ENCODE measurements at regions not wholly inside any gene's neighbourhood (a gene's known extent, or its start where the extent isn't known, plus 50 kb on each side); places are given as distances from the start of the nearest gene placed in this dataset.

DNA sequence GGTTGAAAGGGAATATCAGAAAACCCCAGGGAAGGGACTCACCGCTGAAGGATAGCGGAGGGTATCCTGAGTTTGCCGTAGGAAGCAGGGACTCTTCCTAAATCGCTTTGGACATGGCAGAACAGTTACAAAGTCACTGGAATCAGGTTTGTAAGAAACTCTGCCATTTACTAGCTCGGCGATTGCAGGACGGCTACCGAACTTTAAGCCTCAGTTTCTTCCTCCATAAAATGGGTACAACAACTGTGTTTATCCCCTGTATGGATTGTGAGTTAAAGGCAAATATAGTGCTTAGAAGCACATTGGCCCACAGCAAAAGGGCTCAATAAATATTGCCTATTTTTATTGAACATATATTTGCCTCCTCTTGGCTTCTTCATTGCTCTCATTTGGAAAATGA lies 90.6 kb downstream of the MAF start:
- H3K27ac Mint-ChIP-seq (ENCODE audit: unreplicated experiment): no peak overlapping the region
- peaks cover 4% of the 10 kb centered on the region for H3K9me3 Mint-ChIP-seq (ENCODE audit: unreplicated experiment)
- no peak for FAIRE-seq

DNA sequence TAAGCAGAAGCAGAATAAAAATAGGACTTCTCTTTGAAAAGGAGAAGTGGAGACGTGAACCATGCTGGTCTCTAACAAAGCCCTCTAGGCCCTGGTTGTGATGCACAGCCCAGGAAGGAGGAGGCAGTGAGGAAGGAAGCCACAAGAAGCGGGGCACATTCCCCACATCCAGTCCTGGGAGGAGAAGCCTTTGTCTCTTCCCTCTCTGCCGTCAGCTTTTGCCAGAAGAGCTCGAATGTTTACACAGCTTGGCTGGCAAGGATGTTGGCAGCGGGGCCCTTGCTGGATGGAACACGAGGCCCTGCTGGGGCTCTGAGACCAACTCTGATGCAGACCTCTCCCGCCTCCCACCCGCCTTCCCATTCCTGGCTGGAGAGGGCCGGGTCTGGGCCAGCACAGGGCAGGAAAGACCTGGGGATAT lies 91.3 kb downstream of the MAF start:
- FAIRE-seq (no peak), DNase-seq (ENCODE audit: low read depth) (no peak)
- Mint-ChIP-seq H3K9me3 (ENCODE audit: unreplicated experiment) (peaks cover 4% of the 10 kb centered on the region), H3K4me3 (ENCODE audit: unreplicated experiment) (no peak overlapping the region), H3K36me3 (ENCODE audit: low read depth, unreplicated experiment) (no peaks in the 10 kb centered on the region), H3K27ac (ENCODE audit: unreplicated experiment) (no peak overlapping the region), H3K27me3 (ENCODE audit: low read depth, unreplicated experiment) (peaks cover 12% of the 10 kb centered on the region), H3K4me1 (ENCODE audit: low read depth, unreplicated experiment) (no peaks in the 10 kb centered on the region)
- TF ChIP-seq, protein P1, sequence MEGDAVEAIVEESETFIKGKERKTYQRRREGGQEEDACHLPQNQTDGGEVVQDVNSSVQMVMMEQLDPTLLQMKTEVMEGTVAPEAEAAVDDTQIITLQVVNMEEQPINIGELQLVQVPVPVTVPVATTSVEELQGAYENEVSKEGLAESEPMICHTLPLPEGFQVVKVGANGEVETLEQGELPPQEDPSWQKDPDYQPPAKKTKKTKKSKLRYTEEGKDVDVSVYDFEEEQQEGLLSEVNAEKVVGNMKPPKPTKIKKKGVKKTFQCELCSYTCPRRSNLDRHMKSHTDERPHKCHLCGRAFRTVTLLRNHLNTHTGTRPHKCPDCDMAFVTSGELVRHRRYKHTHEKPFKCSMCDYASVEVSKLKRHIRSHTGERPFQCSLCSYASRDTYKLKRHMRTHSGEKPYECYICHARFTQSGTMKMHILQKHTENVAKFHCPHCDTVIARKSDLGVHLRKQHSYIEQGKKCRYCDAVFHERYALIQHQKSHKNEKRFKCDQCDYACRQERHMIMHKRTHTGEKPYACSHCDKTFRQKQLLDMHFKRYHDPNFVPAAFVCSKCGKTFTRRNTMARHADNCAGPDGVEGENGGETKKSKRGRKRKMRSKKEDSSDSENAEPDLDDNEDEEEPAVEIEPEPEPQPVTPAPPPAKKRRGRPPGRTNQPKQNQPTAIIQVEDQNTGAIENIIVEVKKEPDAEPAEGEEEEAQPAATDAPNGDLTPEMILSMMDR (IDR thresholded peaks at IDR 0.05; ENCODE audit: insufficient read depth, low read depth, low read length): no peak
- no peak for TF ChIP-seq EZH2 (IDR thresholded peaks at IDR 0.05; ENCODE audit: insufficient read depth, low read length)
- Histone ChIP-seq H3K4me1 (ENCODE audit: insufficient read depth, low read length) (no peaks in the 10 kb centered on the region), H3K36me3 (ENCODE audit: insufficient read depth, low read length) (no peaks in the 10 kb centered on the region), H3K27ac (ENCODE audit: low read depth, low read length) (no peak overlapping the region), H3K4me3 (ENCODE audit: insufficient read depth, low read depth, low read length) (no peak overlapping the region), H3K27me3 (ENCODE audit: insufficient read depth, low read length) (no peaks in the 10 kb centered on the region), H2AFZ (ENCODE audit: low read depth, low read length) (no peak overlapping the region), H3K9ac (ENCODE audit: low read length) (no peak overlapping the region), H4K20me1 (ENCODE audit: insufficient read depth, low read length) (no peaks in the 10 kb centered on the region), H3K9me3 (ENCODE audit: insufficient read depth, low read depth, low read length) (no peaks in the 10 kb centered on the region), H3K79me2 (ENCODE audit: insufficient read depth, low read length) (no peaks in the 10 kb centered on the region), H3K4me2 (ENCODE audit: low read length) (no peak overlapping the region)

More for the DNA sequence above, 90.6 kb downstream of the MAF start:
- Histone ChIP-seq H3K27ac (ENCODE audit: low read depth, low read length) (no peak overlapping the region), H3K4me3 (ENCODE audit: insufficient read depth, low read depth, low read length) (no peak overlapping the region), H3K36me3 (ENCODE audit: insufficient read depth, low read length) (no peaks in the 10 kb centered on the region), H2AFZ (ENCODE audit: low read depth, low read length) (no peak overlapping the region), H3K9me3 (ENCODE audit: insufficient read depth, low read depth, low read length) (no peaks in the 10 kb centered on the region), H3K9ac (ENCODE audit: low read length) (no peak overlapping the region), H3K4me1 (ENCODE audit: insufficient read depth, low read length) (no peaks in the 10 kb centered on the region), H3K27me3 (ENCODE audit: insufficient read depth, low read length) (no peaks in the 10 kb centered on the region), H3K4me2 (ENCODE audit: low read length) (no peak overlapping the region), H4K20me1 (ENCODE audit: insufficient read depth, low read length) (no peaks in the 10 kb centered on the region), H3K79me2 (ENCODE audit: insufficient read depth, low read length) (no peaks in the 10 kb centered on the region)
- no peak for DNase-seq (ENCODE audit: low read depth)
- TF ChIP-seq, protein P1 (IDR thresholded peaks at IDR 0.05; ENCODE audit: insufficient read depth, low read depth, low read length): no peak
- no peak for TF ChIP-seq EZH2 (IDR thresholded peaks at IDR 0.05; ENCODE audit: insufficient read depth, low read length)
- H3K4me1 Mint-ChIP-seq (ENCODE audit: low read depth, unreplicated experiment): no peaks in the 10 kb centered on the region
- H3K27me3 Mint-ChIP-seq (ENCODE audit: low read depth, unreplicated experiment): peaks cover 12% of the 10 kb centered on the region
- H3K36me3 Mint-ChIP-seq (ENCODE audit: low read depth, unreplicated experiment): no peaks in the 10 kb centered on the region
- H3K4me3 Mint-ChIP-seq (ENCODE audit: unreplicated experiment): no peak overlapping the region

DNA sequence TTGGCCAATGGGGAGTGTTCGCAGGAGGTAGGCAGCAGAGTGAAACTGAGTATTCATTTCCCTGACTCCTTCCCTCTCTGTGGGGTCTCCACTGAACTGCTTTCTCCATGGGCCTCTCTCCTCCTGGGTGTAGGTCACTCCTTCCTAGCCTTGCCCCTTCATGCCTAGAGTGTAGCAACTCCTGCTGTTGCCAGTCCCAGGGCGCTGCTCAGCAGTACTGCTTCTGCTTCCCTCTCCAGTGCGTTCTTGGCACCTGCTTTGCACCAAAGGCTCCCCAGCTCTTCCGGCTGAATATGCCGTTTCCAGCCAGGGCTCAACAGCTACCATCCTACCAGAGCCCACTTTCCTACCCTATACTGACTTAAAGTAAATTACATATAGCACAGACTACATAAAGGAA lies 92.2 kb downstream of the MAF start:
- H3K9me3 Mint-ChIP-seq (ENCODE audit: unreplicated experiment): peaks cover 4% of the 10 kb centered on the region
- peaks cover 12% of the 10 kb centered on the region for H3K27me3 Mint-ChIP-seq (ENCODE audit: low read depth, unreplicated experiment)
- H3K27ac Mint-ChIP-seq (ENCODE audit: unreplicated experiment): no peak overlapping the region
- no peaks in the 10 kb centered on the region for H3K36me3 ChIP-seq (ENCODE audit: insufficient read depth, low read length)
- H3K4me1 Mint-ChIP-seq (ENCODE audit: low read depth, unreplicated experiment): no peaks in the 10 kb centered on the region
- no peak overlapping the region for H3K9ac ChIP-seq (ENCODE audit: low read length)
- DNase-seq (ENCODE audit: low read depth): no peak
- H3K4me3 ChIP-seq (ENCODE audit: insufficient read depth, low read depth, low read length): no peak overlapping the region
- no peaks in the 10 kb centered on the region for H3K79me2 ChIP-seq (ENCODE audit: insufficient read depth, low read length)
- H3K4me1 ChIP-seq (ENCODE audit: insufficient read depth, low read length): no peaks in the 10 kb centered on the region
- H3K4me3 Mint-ChIP-seq (ENCODE audit: unreplicated experiment): no peak overlapping the region
- no peaks in the 10 kb centered on the region for H3K9me3 ChIP-seq (ENCODE audit: insufficient read depth, low read depth, low read length)
- no peaks in the 10 kb centered on the region for H3K27me3 ChIP-seq (ENCODE audit: insufficient read depth, low read length)
- no peak overlapping the region for H3K4me2 ChIP-seq (ENCODE audit: low read length)
- no peak for FAIRE-seq
- H4K20me1 ChIP-seq (ENCODE audit: insufficient read depth, low read length): no peaks in the 10 kb centered on the region
- H3K27ac ChIP-seq (ENCODE audit: low read depth, low read length): no peak overlapping the region
- no peak overlapping the region for H2AFZ ChIP-seq (ENCODE audit: low read depth, low read length)
- H3K36me3 Mint-ChIP-seq (ENCODE audit: low read depth, unreplicated experiment): no peaks in the 10 kb centered on the region
- TF ChIP-seq EZH2 (IDR thresholded peaks at IDR 0.05; ENCODE audit: insufficient read depth, low read length): no peak
- TF ChIP-seq, protein P1 (IDR thresholded peaks at IDR 0.05; ENCODE audit: insufficient read depth, low read depth, low read length): no peak
